GM19324 (cell line): ENCODE measurements at regions not wholly inside any gene's neighbourhood (a gene's known extent, or its start where the extent isn't known, plus 50 kb on each side); places are given as distances from the start of the nearest gene placed in this dataset.

ENCODE experiments used
- ATAC-seq: cut with Tn5 transposase; IDR thresholded peaks from one replicate; pipeline ENCODE4 v1.9.1; 2021; ENCODE audit warnings: mild to moderate bottlenecking, moderate library complexity; ENCODE audit not compliant: unreplicated experiment, low FRiP score

GRCh38 chr1:50358962-50359361 lies 64.3 kb downstream of the DMRTA2 start:
- no peak for ATAC-seq

- ATAC-seq: no peak
Observed at GRCh38 chr1:50357186-50357585, 66.1 kb downstream of the DMRTA2 start.

- no peak for ATAC-seq
Observed at GRCh38 chr1:50354813-50355212, 68.4 kb downstream of the DMRTA2 start.

GRCh38 chr1:50352428-50352827 lies 70.8 kb downstream of the DMRTA2 start:
- ATAC-seq: no peak

- no peak for ATAC-seq
Observed at GRCh38 chr1:50350868-50351267, 72.4 kb downstream of the DMRTA2 start.

GRCh38 chr1:50350421-50350820 lies 72.8 kb downstream of the DMRTA2 start:
- no peak for ATAC-seq

GRCh38 chr1:50349242-50349565 lies 74.0 kb downstream of the DMRTA2 start:
- no peak for ATAC-seq

GRCh38 chr1:50348449-50349241 lies 74.6 kb downstream of the DMRTA2 start:
- no peak for ATAC-seq

- ATAC-seq: no peak
Observed at GRCh38 chr1:50347933-50348332, 75.3 kb downstream of the DMRTA2 start.

GRCh38 chr1:50346621-50347020 lies 76.6 kb downstream of the DMRTA2 start:
- no peak for ATAC-seq

- no peak for ATAC-seq
Observed at GRCh38 chr1:50343323-50343722, 79.9 kb downstream of the DMRTA2 start.

GRCh38 chr1:50342525-50342924 lies 80.7 kb downstream of the DMRTA2 start:
- no peak for ATAC-seq

- ATAC-seq: no peak
Observed at GRCh38 chr1:50335036-50335435, 88.2 kb downstream of the DMRTA2 start.

GRCh38 chr1:50333595-50333974 lies 89.7 kb downstream of the DMRTA2 start:
- peak; percentile 51 for ATAC-seq

GRCh38 chr1:50332941-50333594 lies 90.2 kb downstream of the DMRTA2 start:
- ATAC-seq: peak; percentile 65

GRCh38 chr1:50329332-50329932 lies 93.8 kb downstream of the DMRTA2 start:
- ATAC-seq: no peak

- ATAC-seq: no peak
Observed at GRCh38 chr1:50328552-50328951, 94.7 kb downstream of the DMRTA2 start.

GRCh38 chr1:50326026-50326425 lies 97.2 kb downstream of the DMRTA2 start:
- ATAC-seq: no peak

- no peak for ATAC-seq
Observed at GRCh38 chr1:50322579-50322978, 100.7 kb downstream of the DMRTA2 start.

- ATAC-seq: no peak
Observed at GRCh38 chr1:50318428-50318827, 104.8 kb downstream of the DMRTA2 start.

GRCh38 chr1:50308878-50309277 lies 114.4 kb downstream of the DMRTA2 start:
- ATAC-seq: no peak

GRCh38 chr1:50305808-50306207 lies 117.4 kb downstream of the DMRTA2 start:
- no peak for ATAC-seq
